CD4-positive, alpha-beta T cell treated with Interleukin-6 for 4 hours (primary cell): ENCODE measurements at regions not wholly inside any gene's neighbourhood (a gene's known extent, or its start where the extent isn't known, plus 50 kb on each side); places are given as distances from the start of the nearest gene placed in this dataset.

Experiments
- DNase-seq: peaks from one replicate; pipeline ENCODE4 v3.0.0-alpha.2; 2020; ENCODE audit warnings: mixed read lengths

DNA sequence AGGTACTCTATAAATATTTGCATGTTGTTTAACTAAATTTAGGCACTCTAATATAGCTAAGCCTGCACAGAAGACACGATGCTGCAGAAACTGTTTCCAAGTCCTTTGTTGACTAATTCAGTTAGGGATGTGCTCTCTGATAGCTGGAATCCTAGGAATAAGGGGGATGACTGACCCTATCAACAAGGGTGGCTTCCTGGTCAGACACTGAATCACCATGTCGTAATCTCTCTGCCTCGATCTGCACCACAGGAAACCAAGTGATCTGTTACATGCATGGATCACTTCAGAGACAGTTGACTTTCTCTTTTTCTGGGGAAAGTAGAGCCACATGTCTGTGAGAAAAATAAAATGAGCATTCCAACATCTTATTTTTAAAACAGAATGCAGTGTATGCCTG lies 169.1 kb downstream of the GUCY2F start:
- no peak for DNase-seq

DNA sequence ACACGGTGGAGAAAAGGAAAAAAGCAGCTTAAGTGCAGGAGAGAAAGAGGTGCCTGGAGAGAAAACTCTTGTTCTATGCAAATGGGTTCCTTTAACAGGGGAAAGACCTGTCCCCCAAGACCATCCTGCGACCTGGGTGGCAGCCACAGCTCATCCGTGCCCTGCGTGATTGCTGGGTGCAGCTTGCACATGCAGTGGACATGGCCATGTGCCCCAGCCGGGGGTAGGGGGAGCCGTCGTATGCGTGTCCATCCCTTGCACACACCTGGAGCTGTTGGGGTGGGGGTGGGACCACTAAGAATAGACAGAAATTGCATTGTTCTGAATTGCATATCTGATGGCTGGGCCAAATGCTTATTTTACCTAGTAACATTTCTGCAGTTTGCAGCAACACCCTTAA lies 171.9 kb downstream of the GUCY2F start:
- no peak for DNase-seq

DNA sequence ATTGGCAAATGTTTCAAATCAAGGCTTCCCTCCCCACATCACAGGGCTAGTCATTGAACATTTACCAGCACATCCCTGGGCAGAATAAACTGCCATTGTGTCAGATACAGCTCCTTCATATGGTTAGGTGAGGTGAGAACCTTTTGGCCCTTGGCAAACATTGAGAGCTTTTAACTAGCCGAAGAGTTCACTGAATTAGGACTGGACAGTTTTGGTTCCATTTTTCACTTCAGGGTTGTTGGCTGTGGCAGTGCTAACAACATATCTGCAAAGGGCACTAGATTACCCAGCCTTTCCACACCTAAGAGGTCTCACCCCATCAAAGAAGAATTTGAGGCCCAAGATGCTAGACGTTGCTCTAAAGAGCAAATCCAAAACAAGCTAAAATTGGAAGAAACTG lies 180.7 kb downstream of the GUCY2F start:
- no peak for DNase-seq

DNA sequence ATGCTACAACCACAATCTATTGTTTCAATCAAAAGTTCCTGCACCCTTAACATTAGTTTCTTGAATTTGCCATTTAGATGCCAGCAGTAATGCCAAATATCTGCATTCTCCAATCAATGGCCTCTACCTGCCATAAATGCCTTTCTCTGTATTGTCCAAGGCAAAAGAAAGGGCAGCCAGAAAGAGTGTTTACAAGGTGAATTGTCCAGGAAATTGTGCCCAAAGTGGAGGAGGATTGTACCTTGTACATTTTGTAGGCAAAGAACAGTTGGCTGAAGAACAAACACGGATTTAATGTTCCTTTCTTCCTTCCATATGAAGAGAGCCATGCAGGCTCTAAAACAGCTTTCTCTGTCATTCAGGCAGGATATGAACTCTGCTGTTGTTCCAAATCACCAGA lies 181.5 kb downstream of the GUCY2F start:
- DNase-seq: no peak

DNA sequence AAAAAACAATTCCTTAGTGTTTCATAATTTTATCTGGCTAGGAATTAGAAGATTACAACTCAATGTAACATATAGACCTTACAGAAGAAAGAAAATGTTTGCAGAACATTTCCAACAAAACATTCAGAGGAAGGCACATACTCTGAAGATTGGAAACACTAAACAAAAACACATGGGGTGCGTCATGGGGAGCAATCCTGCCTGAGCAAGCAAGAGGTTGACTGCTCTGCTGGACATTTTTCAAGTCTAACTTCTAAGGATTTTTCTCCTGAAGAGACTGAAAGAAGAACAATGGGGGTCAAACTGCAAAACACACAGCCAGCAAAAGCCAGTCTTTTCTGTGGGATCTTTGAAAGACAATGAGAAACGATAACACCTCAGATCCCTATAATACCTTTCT lies 182.8 kb downstream of the GUCY2F start:
- no peak for DNase-seq

DNA sequence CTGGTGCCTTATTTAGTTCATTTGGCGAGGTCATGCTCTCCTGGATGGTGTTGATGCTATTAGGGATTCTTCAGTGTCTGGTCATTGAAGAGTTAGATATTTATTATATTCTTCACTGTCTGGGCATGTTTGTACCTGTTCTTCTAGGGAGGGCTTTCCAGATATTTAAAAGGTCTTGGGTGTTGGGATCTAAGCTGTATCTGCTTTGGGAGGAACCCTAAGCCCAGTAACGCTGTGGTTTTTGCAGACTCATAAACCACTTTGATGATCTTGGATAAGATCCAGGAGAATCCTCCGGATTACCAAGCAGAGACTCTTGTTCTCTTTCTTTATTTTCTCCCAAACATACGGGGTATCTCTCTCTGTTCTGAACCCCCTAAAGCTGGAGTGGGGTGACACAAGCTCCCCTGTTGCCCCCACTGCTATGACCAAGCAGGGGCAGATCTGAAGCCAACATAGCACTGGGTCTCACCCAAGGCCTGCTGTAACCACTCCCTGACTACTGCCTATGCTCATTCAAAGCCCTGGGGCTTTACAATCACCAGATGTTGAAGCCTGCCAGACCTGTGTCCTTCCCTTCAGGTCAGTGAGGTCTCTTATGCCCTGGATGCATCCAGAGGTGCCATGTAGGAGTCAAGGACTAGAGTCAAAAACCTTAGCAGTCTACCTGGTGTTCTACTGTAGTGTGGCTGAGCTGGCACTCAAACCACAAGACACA lies 187.6 kb downstream of the GUCY2F start:
- DNase-seq: no peak

DNA sequence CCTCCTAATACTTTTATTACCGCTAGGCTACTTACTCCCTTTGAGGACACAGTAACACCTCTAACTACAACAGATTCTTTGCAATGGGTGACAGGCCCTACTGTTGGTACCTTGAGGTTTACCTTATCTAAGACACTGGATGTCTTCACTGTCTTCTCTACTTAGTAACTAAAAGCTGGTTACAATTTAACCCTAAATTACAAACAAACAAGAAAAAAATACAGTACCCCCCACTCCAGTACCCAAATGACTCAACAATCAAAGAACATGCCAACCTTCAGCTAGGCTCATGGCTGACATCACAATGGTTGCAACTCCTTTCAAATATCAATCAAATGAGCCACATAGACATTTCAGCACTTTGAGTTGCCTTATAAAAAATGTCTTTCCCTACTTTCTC lies 198.0 kb downstream of the GUCY2F start:
- no peak for DNase-seq

DNA sequence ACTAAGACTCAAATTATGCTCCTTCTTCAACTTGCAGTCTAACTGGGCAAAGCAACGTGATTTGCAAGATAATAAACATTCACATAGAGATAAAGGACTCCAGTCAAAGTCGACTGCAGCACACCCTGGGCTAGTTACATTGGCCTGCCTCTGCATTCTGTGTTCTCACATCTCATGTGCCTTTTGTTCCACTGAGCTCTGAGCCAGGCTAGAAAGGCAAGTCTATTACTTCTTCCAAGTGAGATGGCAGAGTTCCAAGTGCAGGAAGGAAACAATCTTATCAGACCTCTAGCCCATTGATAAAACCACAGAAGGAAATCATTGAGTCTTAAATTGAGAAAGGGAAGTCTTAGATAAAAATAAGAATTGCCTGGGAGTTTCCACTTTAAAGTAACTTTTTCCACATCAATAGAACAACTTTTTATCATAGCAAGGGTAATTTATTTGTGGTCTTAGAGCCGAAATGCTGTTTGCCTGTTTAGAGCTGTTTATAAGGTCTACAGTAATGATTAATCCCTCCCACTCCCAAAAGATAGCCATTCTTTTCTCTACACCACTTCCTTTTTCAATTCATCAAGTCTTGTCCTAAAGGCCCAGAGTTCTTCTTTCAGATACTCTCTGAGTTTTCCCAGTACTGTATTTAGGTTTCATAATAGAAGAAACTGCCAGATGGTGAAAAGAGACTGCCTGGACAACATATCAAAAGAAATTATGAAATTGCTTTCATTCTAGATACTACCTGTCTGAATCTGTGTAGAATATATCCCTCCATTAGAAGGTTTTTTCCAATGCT lies 200.2 kb downstream of the GUCY2F start:
- no peak for DNase-seq

DNA sequence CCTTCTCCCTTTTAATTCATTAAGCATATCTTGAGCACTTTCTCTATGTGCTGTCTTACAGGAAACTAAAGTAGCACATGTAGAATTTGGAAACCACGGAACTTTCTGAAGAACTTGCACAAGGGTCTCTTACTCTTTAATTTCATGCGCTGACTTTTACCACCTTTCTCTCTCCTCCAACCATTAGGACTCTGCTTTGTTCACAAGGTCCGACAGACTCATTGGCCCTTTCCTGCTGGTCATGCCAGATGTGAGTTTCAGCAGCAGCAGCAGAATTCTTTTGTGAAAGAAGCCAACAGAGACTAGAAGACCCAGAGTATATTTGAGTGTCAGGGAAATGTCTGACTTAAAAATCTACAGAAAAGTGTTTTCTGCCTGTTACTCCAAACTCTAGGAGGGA lies 207.1 kb downstream of the GUCY2F start:
- DNase-seq: no peak

DNA sequence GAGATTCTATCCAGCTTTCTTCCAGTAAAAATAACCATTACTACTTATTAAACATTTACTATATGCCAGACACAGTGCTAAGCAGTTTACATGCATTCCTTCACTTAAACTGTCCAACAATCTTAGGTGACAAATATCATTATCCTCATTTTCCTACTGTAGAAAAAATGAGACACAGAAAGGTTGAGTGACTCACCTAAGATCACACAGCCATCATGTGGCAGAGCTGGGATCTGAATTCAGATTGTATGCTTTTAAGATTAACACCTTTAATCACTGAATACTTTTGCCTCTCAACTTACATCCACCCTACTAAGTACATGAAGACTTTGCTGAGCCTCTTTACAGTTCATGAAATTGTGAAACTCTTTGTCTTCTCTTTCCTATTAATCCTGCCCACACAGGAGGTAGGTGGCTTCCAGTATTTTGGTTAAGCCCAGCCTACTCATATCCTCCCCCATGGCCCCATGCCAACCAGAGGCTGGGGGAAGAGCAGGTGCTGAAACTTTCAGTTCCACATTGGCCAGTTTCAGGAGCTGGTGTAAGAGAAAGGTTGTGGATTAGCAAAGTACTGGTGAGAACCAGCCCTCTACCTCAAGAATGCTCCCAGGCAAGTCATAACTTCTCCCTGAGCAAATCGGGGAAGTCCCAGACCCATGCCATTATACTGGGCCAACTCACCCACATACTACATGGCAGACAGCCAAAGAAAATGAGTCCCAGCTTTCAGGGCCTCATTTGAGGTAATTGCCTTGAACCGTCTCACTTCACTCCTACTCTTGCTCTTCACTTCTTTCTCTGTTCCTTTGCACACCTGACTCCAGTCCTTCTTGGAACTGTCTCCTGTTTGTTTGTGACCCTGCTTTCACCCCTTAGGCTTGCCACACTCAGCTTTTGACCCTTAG lies 211.1 kb downstream of the GUCY2F start:
- DNase-seq: no peak

DNA sequence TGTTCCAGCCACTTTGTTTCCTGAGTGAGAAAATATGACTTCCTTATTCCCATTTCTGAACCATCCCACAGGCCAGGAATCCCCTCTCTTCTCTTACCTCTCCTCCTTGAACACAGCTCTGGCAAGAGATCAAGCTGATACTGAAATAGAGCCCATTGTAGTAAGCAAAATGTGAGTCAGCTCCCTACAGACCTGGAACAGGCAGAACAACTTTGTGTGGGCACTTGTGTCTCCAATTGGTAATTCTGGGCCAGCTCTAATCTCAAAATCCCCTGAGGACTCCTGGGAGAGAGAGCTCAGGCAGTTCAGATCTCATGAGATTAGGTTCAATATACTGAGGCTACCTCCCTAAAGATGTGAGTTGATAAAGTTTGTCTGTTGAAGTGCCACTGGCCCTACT lies 213.5 kb downstream of the GUCY2F start:
- DNase-seq: no peak

DNA sequence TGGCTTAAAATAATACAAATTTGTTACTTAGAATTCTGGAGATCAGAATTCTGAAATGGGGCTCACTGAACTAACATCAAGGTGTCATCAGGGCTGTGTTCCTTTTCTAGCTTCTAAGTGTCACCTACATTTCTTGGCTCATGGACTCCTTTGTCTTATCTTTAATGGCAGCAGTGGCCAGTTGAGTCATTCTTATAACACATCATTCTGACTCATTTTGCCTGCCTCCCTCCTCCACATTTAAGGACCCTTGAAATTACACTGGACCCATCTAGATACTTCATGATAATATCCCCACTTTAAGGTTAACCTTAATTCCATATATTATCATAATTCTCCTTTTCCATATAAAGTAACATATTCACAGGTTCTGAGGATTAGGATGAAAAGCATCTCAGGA lies 215.9 kb downstream of the GUCY2F start:
- DNase-seq: no peak

DNA sequence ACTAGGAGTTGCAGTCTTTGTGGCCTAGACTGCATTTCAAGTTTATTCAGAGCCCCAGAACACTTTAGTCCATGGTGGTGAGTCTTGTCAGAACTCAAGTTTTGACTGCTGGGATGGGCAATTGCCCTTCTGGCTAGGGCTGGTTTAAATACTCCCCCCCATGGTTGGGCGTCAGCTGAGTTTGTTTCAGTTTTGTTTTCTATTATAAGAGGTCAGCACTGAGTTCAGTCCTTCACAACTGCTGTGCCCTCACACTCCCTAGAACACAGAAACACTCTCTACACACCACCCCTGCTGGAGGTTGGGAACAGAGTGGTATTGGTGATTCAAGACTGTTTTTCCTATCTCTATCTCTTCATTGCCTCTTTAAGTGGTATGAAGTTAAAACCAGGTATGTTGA lies 217.0 kb downstream of the GUCY2F start:
- DNase-seq: no peak

DNA sequence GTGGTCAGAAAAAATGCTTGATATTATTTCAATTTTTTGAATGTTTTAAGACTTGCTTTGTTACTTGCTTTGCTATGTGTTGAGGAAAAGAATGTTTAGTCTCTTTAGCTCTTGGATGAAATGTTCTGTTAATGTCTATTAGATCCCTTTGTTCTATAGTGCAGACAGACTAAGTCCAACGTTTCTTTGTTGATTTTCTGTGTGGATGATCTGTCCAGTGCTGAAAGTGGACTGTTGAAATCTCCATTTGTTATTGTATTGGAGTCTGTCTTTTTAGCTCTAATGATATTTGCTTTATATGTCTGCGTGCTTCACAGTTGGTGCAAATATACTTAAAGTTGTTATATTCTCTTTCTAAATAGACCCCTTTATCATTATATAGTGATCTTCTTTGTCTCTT lies 220.6 kb downstream of the GUCY2F start:
- no peak for DNase-seq

DNA sequence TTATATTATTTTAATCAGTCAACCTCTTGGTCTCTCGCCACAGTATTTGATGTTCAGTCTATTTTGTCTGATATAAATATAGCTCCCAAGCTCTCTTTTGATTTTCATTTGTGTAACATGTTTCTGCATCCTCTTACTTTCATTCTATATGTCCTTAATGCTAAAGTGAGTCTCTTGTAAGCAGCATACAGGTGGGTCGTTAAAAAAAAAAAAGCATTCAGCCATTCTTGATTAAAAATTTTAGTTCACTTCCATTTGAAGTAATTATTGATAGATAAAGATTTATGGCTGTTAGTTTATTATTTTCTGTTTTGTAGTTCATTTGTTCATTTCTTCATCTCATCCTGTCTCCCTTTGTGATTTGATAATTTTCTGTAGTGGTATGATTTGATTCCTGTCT lies 229.1 kb downstream of the GUCY2F start:
- no peak for DNase-seq

DNA sequence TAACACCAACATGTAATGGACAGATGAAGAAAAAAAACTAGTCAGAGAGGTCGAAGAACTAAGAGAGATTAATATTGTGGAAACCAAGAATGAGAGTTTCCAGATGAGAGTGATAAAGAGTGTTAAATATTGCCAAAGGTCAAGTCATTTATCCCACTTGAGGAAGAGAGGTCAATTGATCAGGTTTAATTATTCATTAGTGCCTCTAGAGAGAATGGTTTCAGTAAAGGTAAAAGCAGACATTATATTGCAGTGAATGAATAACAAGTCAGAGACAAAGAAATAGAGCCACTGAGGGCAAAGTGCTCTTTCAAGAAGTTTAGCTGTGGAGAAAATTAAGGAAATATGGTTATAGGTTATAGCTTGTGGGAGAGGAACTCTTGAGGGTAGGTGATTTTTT lies 263.1 kb downstream of the GUCY2F start:
- DNase-seq: no peak

DNA sequence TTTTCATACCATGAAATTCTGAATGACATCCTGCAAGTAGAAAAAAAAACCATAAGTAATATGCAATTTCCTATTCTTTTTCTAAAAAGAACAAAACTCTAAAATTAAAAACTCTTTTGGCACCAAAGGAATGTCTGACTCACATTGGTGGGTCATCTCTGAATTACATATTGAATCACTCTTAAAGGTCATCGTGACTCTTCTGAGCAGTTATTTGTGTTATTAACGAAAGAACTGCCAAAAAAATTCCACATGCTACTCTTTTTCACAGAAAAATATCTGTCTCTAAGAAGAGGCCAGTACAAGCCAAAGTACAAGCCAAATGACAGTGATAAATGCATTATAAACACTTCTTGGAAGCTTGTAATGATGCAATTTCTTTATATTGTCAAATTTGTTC lies 282.2 kb downstream of the GUCY2F start:
- DNase-seq: no peak

DNA sequence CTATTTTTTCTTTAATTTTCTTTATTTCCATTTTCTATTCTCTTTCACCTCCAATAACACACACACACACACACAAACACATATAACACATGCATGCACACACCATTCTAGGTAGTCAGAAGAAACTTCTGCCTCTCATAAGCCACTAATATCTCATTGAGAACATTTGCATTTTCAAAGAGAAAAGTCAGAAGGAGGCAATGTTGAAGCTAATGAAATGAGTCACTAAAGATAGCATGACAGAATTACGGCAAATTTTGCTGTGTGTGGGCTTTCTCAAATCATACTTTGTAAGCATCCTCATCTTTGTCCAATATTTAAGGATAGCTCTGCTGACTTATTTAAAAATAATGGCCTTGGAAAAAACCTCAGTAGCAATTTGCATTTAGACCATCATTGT lies 291.3 kb downstream of the GUCY2F start:
- no peak for DNase-seq

DNA sequence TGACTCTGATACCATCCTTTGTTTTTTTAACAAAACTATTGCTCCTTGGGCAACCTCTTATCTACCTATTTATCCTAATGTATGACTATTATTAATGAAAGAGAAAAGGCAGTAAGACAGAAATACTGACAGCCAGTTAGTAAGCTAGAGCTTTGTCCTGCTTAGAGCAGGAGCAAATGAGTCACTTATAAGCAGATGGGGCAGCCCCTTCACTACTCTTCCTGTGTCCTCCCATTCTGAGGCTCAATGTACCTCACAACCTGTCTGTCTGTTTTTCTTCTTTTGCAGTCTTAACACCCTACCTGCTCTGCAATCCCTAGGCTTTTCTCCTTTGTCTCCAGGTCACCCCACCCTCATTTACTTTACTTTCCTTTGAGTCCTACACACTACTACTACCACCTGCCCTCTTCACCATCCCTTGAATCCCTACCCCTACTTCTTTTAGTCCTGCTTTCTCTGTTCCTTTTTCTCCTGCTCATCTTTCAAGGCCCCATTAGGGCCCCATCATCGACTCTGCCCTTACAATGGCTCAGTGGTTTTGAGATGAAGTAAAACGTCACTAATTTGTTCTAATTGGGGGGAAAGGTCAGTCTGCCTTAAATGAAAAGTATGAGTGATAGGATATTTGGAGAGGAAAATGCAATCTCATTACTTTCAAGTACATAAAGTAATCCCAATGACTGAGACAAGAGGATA lies 294.3 kb downstream of the GUCY2F start:
- no peak for DNase-seq

DNA sequence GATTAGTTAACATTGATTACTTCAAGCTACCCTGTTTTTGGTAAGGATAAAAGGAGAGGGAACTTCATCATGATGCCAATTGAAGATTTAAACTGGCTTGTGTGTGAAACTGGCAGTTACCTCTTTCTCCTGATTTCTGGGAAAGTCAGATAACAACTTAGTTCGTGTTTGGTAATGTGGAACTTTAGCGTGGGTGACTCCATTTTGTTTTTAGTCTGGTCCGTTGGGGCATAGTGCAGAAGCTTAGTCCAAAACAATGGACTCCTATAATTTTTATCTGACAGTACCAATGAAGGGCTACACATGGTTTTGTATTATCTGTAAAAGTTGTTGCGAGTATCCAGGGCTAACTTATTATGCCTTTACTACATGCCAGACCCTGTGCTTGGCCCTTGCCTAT lies 294.9 kb downstream of the GUCY2F start:
- DNase-seq: no peak

DNA sequence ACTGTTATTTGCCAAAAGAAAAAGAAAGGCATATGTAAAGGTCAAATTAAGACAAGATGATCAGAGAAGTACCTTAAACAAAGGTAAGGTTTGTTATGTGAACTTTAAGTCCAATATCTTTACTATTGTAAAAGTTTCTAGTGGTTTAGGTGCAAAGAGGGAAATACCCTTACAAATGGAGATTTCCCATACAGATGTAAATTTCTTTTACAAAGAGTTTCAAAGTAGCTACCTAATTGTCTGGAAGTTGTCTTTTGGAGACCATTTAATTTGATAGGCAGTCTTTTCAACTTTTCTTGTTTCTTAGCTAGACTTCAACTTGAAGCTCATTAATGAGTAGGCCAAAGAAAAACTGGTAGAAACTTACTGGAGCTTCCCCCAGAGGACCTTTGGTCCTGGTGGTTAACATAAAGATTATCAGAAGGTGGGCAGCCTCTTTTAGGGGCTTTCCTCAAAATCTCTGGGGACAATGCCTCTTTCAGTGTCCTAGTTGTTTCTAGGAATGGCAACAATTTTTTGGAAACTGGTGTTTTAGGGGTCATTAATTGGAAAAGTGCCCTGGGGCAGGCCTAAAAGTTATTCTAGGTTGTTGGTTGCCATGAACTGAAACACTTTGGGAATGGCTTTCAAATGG lies 297.3 kb downstream of the GUCY2F start:
- no peak for DNase-seq

DNA sequence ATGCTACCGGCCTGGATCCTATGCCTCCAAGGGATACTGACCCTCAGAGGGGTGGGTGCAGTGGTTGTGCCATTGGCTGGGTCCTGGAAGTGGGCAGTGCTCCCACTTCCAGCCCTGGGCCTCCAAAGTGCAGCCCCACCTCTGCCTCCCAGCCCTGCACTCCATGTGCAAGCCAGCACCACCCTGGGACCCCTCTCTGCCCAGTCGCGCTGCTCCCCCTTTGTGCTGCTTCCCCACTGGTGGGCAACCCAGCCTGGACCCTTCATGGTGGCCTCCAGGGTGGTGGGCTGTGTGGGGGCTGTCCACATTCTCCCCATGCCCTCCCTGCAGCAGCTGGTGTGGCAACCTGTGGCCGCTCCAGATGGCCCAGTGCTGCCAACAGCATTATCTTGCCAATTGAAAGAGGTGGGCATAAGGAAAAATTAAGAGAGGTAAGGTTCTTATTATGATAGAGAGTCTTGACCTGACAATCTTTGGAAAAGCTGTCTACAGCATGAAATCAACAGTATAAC lies 309.7 kb downstream of the GUCY2F start:
- no peak for DNase-seq
